HG03280 (cell line): ENCODE measurements at regions not wholly inside any gene's neighbourhood (a gene's known extent, or its start where the extent isn't known, plus 50 kb on each side); places are given as distances from the start of the nearest gene placed in this dataset.
"Not testable (repeated sequence)": the region's sequence is repeated elsewhere in the genome, so short reads cannot be mapped to it uniquely, and the experiment has no call there.

ENCODE experiments used
- ATAC-seq: cut with Tn5 transposase; IDR thresholded peaks from one replicate; pipeline ENCODE4 v1.9.1; 2021; ENCODE audit warnings: mild to moderate bottlenecking, moderate library complexity; ENCODE audit not compliant: unreplicated experiment

GRCh38 chr4:116343809-116344208 lies 741.6 kb downstream of the TRAM1L1 start:
- no peak for ATAC-seq

GRCh38 chr4:116342143-116342542 lies 743.2 kb downstream of the TRAM1L1 start:
- no peak for ATAC-seq

- no peak for ATAC-seq
Measured at GRCh38 chr4:116332508-116332907, 752.9 kb downstream of the TRAM1L1 start.

- ATAC-seq = no peak
Measured at GRCh38 chr4:116328261-116328860, 757.0 kb downstream of the TRAM1L1 start.

GRCh38 chr4:116323606-116324005 lies 761.8 kb downstream of the TRAM1L1 start:
- no peak for ATAC-seq

GRCh38 chr4:116321471-116321870 lies 763.9 kb downstream of the TRAM1L1 start:
- no peak for ATAC-seq

GRCh38 chr4:116320859-116321258 lies 764.5 kb downstream of the TRAM1L1 start:
- ATAC-seq = no peak

GRCh38 chr4:116303736-116304188 lies 781.6 kb downstream of the TRAM1L1 start:
- no peak for ATAC-seq

- no peak for ATAC-seq
Measured at GRCh38 chr4:116302990-116303735, 782.2 kb downstream of the TRAM1L1 start.

GRCh38 chr4:116275006-116275405 lies 810.4 kb downstream of the TRAM1L1 start:
- no peak for ATAC-seq

- ATAC-seq = no peak
Measured at GRCh38 chr4:116272336-116272735, 813.0 kb downstream of the TRAM1L1 start.

- not testable (repeated sequence) for ATAC-seq
Measured at GRCh38 chr4:116260931-116261330, 824.4 kb downstream of the TRAM1L1 start.

GRCh38 chr4:116244771-116245170 lies 840.6 kb downstream of the TRAM1L1 start:
- no peak for ATAC-seq

- ATAC-seq = no peak
Measured at GRCh38 chr4:116243431-116243830, 841.9 kb downstream of the TRAM1L1 start.

- no peak for ATAC-seq
Measured at GRCh38 chr4:116233971-116234370, 851.4 kb downstream of the TRAM1L1 start.

- ATAC-seq = not testable (repeated sequence)
Measured at GRCh38 chr4:116231999-116232398, 853.4 kb downstream of the TRAM1L1 start.

- no peak for ATAC-seq
Measured at GRCh38 chr4:116229420-116229819, 856.0 kb downstream of the TRAM1L1 start.

- ATAC-seq = no peak
Measured at GRCh38 chr4:116223040-116223732, 862.2 kb downstream of the TRAM1L1 start.

GRCh38 chr4:116217781-116218180 lies 867.6 kb downstream of the TRAM1L1 start:
- no peak for ATAC-seq

- ATAC-seq = no peak
Measured at GRCh38 chr4:116215622-116216021, 869.8 kb downstream of the TRAM1L1 start.

- no peak for ATAC-seq
Measured at GRCh38 chr4:116202524-116202923, 882.9 kb downstream of the TRAM1L1 start.

GRCh38 chr4:116197317-116197809 lies 888.0 kb downstream of the TRAM1L1 start:
- ATAC-seq = no peak
